Panc1 (cell line): ENCODE measurements at regions not wholly inside any gene's neighbourhood (a gene's known extent, or its start where the extent isn't known, plus 50 kb on each side); places are given as distances from the start of the nearest gene placed in this dataset.

Source experiments
- ATAC-seq: fragments of 200-7000 bp; cut with Tn5 transposase; 2 replicates; pipeline ENCODE4 v1.9.1; 2020; ENCODE audit warnings: mild to moderate bottlenecking, moderate library complexity
- BruUV-seq: library from RNA; stranded (reverse); fragments of 400-500 nt; replicated peaks from 2 replicates; lab custom pipeline; 2021; lab: Mats Ljungman, UMichigan
- CTCF ChIA-PET: fragments of 300-600 bp; sonication (Branson Sonifier 250); formaldehyde crosslinking; loops from one replicate; lab custom pipeline; 2022; ENCODE audit warnings: antibody characterized with exemption; lab: Charles Lee
- POLR2A ChIA-PET: fragments of 300-600 bp; sonication (Branson Sonifier 250); formaldehyde crosslinking; loops from one replicate; lab custom pipeline; 2022; ENCODE audit warnings: antibody characterized with exemption; lab: Charles Lee
- DNase-seq: peaks from one replicate; pipeline ENCODE4 v3.0.0-alpha.2; 2010; ENCODE audit warnings: low read depth, low spot score
- H3K27ac ChIP-seq: 2 replicates; pipeline ENCODE4 v1.5.1; 2011; ENCODE audit warnings: mild to moderate bottlenecking, low read length, inconsistent platforms
- H3K27me3 ChIP-seq: fragments of 200-500 bp; sonication (Bioruptor generic); 2 replicates; pipeline ENCODE4 v1.6.0; 2014; ENCODE audit warnings: low read length, inconsistent platforms; ENCODE audit not compliant: control insufficient read depth, insufficient read depth
- H3K36me3 ChIP-seq: fragments of 200-500 bp; sonication (Bioruptor generic); 2 replicates; pipeline ENCODE4 v1.5.1; 2014; ENCODE audit warnings: inconsistent platforms, mild to moderate bottlenecking, low read length, moderate library complexity; ENCODE audit not compliant: control insufficient read depth, insufficient read depth
- H3K4me1 ChIP-seq: 2 replicates; pipeline ENCODE4 v1.5.1; 2011; ENCODE audit warnings: inconsistent platforms, mild to moderate bottlenecking, low read length, moderate library complexity; ENCODE audit not compliant: control insufficient read depth, insufficient read depth
- H3K4me3 ChIP-seq, 2 experiments: 2 replicates each; pipeline ENCODE4 v1.5.1; 2011 to 2012; ENCODE audit warnings: low read depth in 2 of 2, low read length in 2 of 2, mild to moderate bottlenecking in 2 of 2, inconsistent platforms in 1 of 2, moderate library complexity in 1 of 2
- H3K9me3 ChIP-seq: fragments of 200-500 bp; sonication (Bioruptor generic); 2 replicates; pipeline ENCODE4 v1.5.1; 2014; ENCODE audit warnings: low read depth, mild to moderate bottlenecking, inconsistent platforms, low read length, moderate library complexity; ENCODE audit not compliant: control insufficient read depth, insufficient read depth
- CTCF ChIP-seq: fragments of 450-650 bp; IDR thresholded peaks from 2 replicates; pipeline ENCODE4 v1.5.1; 2017; ENCODE audit warnings: mild to moderate bottlenecking
- POLR2AphosphoS5 ChIP-seq: IDR thresholded peaks from 2 replicates; pipeline ENCODE4 v1.6.1; 2012; ENCODE audit warnings: mild to moderate bottlenecking, low read depth, low read length, moderate library complexity
- REST ChIP-seq, 2 experiments: IDR thresholded peaks; 2 replicates each; pipeline ENCODE4 v1.6.1; 2011 to 2012; ENCODE audit warnings: low read depth in 2 of 2, control low read depth in 1 of 2, low read length in 1 of 2, mild to moderate bottlenecking in 1 of 2, moderate library complexity in 1 of 2; ENCODE audit not compliant: insufficient read depth in 1 of 2
- SIN3A ChIP-seq: IDR thresholded peaks from 2 replicates; pipeline ENCODE4 v1.6.1; 2012; ENCODE audit warnings: low read depth, mild to moderate bottlenecking, low read length, moderate library complexity, borderline replicate concordance; ENCODE audit not compliant: insufficient read depth
- TCF7L2 ChIP-seq: IDR thresholded peaks from 2 replicates; pipeline ENCODE4 v1.6.1; 2011; ENCODE audit warnings: mild to moderate bottlenecking, low read depth, low read length, inconsistent platforms
- in situ Hi-C: cut with HindIII; loops from 2 replicates; pipeline ENCODE4 v1.10.0; 2016; ENCODE audit warnings: low sequenced_read_pairs, low pct_unique_long_range_greater_than_20kb
- intact Hi-C: fragments of 100-400 bp; cut with micrococcal nuclease; formaldehyde crosslinking; loops from one replicate; pipeline ENCODE4 v1.10.0; 2022; ENCODE audit not compliant: unreplicated experiment

GRCh38 chr2:210991107-210991506, 434.7 kb downstream of the CPS1 start:
- Histone ChIP-seq H3K4me1 (no peaks in the 10 kb centered on the region), H3K27ac (no peak overlapping the region), H3K36me3 (no peaks in the 10 kb centered on the region), H3K27me3 (no peaks in the 10 kb centered on the region), H3K4me3 (no peak overlapping the region), H3K9me3 (no peaks in the 10 kb centered on the region)
- POLR2A ChIA-PET = no interaction called here
- intact Hi-C loops = no loop called here
- CTCF ChIA-PET = no interaction called here
- in situ Hi-C loops = no loop called here
- TF ChIP-seq SIN3A (no peak), CTCF (no peak), POLR2AphosphoS5 (no peak), TCF7L2 (no peak), REST (IDR thresholded peaks at IDR 0.05; ENCODE audit: insufficient read depth in 1 of 2, low read depth in 2 of 2, low read length in 1 of 2) (no peak)
- DNase-seq (no peak), ATAC-seq (no peak)
- BruUV-seq = no TSS peak

- ATAC-seq = no peak
- TF ChIP-seq CTCF (no peak), TCF7L2 (no peak), SIN3A (no peak), REST (IDR thresholded peaks at IDR 0.05; ENCODE audit: insufficient read depth in 1 of 2, low read depth in 2 of 2, low read length in 1 of 2) (no peak), POLR2AphosphoS5 (no peak)
- Histone ChIP-seq H3K36me3 (no peaks in the 10 kb centered on the region), H3K9me3 (no peaks in the 10 kb centered on the region), H3K27me3 (no peaks in the 10 kb centered on the region), H3K4me3 (no peak overlapping the region), H3K27ac (no peak overlapping the region), H3K4me1 (no peaks in the 10 kb centered on the region)
- ChIA-PET CTCF (no interaction called here), POLR2A (no interaction called here)
- no peak for DNase-seq
- in situ Hi-C loops (no loop called here), intact Hi-C loops (no loop called here)
- BruUV-seq = no TSS peak
These were observed 437.7 kb downstream of the CPS1 start for GRCh38 chr2:210994104-210994503.
